IMR-90 (cell line): ENCODE measurements at regions not wholly inside any gene's neighbourhood (a gene's known extent, or its start where the extent isn't known, plus 50 kb on each side); places are given as distances from the start of the nearest gene placed in this dataset.

Experiments used
- ATAC-seq: fragments of 200-7000 bp; cut with Tn5 transposase; 2 replicates; pipeline ENCODE4 v1.9.1; 2020; ENCODE audit warnings: low read depth, mild to moderate bottlenecking, moderate library complexity
- BruUV-seq: library from RNA; stranded (reverse); fragments of 400-500 nt; replicated peaks from 2 replicates; lab custom pipeline; 2021; lab: Mats Ljungman, UMichigan
- CTCF ChIA-PET: fragments of 300-600 bp; formaldehyde crosslinking; extraction: SDS; loops from one replicate; lab custom pipeline; 2021; ENCODE audit warnings: antibody characterized with exemption; lab: Yijun Ruan, JAX
- POLR2A ChIA-PET: fragments of 300-600 bp; sonication (Branson Sonifier 250); formaldehyde crosslinking; loops from one replicate; lab custom pipeline; 2022; ENCODE audit warnings: antibody characterized with exemption; ENCODE audit not compliant: unreplicated experiment; lab: Charles Lee
- DNase-seq: peaks from one replicate; pipeline ENCODE4 v3.0.0; 2013
- H2AFZ ChIP-seq: replicated peaks from 2 replicates; pipeline ENCODE3; 2013; ENCODE audit warnings: low read length, mild to moderate bottlenecking; ENCODE audit not compliant: poor library complexity
- H2AK5ac ChIP-seq: 2 replicates; pipeline ENCODE4 v1.6.1; 2013; ENCODE audit warnings: low read depth, low read length, inconsistent platforms
- H2AK9ac ChIP-seq: replicated peaks from 2 replicates; pipeline ENCODE3; 2013; ENCODE audit warnings: mild to moderate bottlenecking, low read depth, low read length, moderate library complexity; ENCODE audit not compliant: poor library complexity
- H2BK120ac ChIP-seq: 2 replicates; pipeline ENCODE4 v1.6.1; 2013; ENCODE audit warnings: low read depth, low read length, inconsistent platforms
- H2BK15ac ChIP-seq: 3 replicates; pipeline ENCODE4 v1.6.1; 2013; ENCODE audit warnings: low read depth, low read length, inconsistent platforms
- H2BK20ac ChIP-seq: 2 replicates; pipeline ENCODE4 v1.6.1; 2013; ENCODE audit warnings: low read depth, mild to moderate bottlenecking, inconsistent platforms, low read length, moderate library complexity
- H2BK5ac ChIP-seq: 2 replicates; pipeline ENCODE4 v1.6.1; 2013; ENCODE audit warnings: mild to moderate bottlenecking, low read depth, low read length, inconsistent platforms; ENCODE audit not compliant: poor library complexity, severe bottlenecking
- H3K14ac ChIP-seq: replicated peaks from 2 replicates; pipeline ENCODE4 v1.6.1; 2013; ENCODE audit warnings: low read depth, low read length, inconsistent platforms
- H3K18ac ChIP-seq: 2 replicates; pipeline ENCODE4 v1.6.1; 2013; ENCODE audit warnings: low read depth, low read length, control low read depth
- H3K23ac ChIP-seq: 2 replicates; pipeline ENCODE4 v1.6.1; 2013; ENCODE audit warnings: low read depth, low read length, inconsistent platforms
- H3K27ac ChIP-seq: 2 replicates; pipeline ENCODE4 v1.5.1; 2013; ENCODE audit warnings: mild to moderate bottlenecking, control low read depth, low read length; ENCODE audit not compliant: insufficient read depth
- H3K27me3 ChIP-seq: 2 replicates; pipeline ENCODE4 v1.6.1; 2013; ENCODE audit warnings: low read length; ENCODE audit not compliant: control insufficient read depth, insufficient read depth
- H3K36me3 ChIP-seq: 2 replicates; pipeline ENCODE4 v1.6.1; 2013; ENCODE audit warnings: low read length, mixed read lengths; ENCODE audit not compliant: control insufficient read depth, insufficient read depth
- H3K4ac ChIP-seq: 2 replicates; pipeline ENCODE4 v1.6.1; 2013; ENCODE audit warnings: low read depth, low read length, inconsistent platforms
- H3K4me1 ChIP-seq: 2 replicates; pipeline ENCODE4 v1.6.1; 2013; ENCODE audit warnings: low read length, mixed read lengths; ENCODE audit not compliant: control insufficient read depth, insufficient read depth
- H3K4me2 ChIP-seq: 2 replicates; pipeline ENCODE4 v1.6.1; 2013; ENCODE audit warnings: low read depth, mild to moderate bottlenecking, control low read depth, low read length, moderate library complexity
- H3K4me3 ChIP-seq: 2 replicates; pipeline ENCODE4 v1.5.1; 2013; ENCODE audit warnings: low read depth, mild to moderate bottlenecking, control low read depth, low read length, moderate library complexity; ENCODE audit not compliant: insufficient read depth
- H3K56ac ChIP-seq: 2 replicates; pipeline ENCODE4 v1.6.1; 2013; ENCODE audit warnings: low read length, inconsistent platforms; ENCODE audit not compliant: insufficient read depth; ENCODE audit errors: extremely low read depth
- H3K79me1 ChIP-seq, 2 experiments: 2 replicates each; pipeline ENCODE4 v1.6.1; 2013; ENCODE audit warnings: low read length in 2 of 2, inconsistent platforms in 1 of 2, low read depth in 1 of 2
- H3K9ac ChIP-seq: 2 replicates; pipeline ENCODE4 v1.6.1; 2013; ENCODE audit warnings: low read depth, low read length, control low read depth
- H3K9me1 ChIP-seq: 2 replicates; pipeline ENCODE4 v1.6.1; 2013; ENCODE audit warnings: low read length, inconsistent platforms; ENCODE audit not compliant: insufficient read depth
- H3K9me3 ChIP-seq: 2 replicates; pipeline ENCODE4 v1.6.1; 2013; ENCODE audit warnings: low read length; ENCODE audit not compliant: control insufficient read depth, insufficient read depth
- H4K20me1 ChIP-seq: 2 replicates; pipeline ENCODE4 v1.6.1; 2013; ENCODE audit warnings: low read length, inconsistent platforms; ENCODE audit not compliant: insufficient read depth
- H4K5ac ChIP-seq: 2 replicates; pipeline ENCODE4 v1.6.1; 2013; ENCODE audit warnings: mild to moderate bottlenecking, low read depth, low read length, control low read depth
- H4K8ac ChIP-seq, 2 experiments: 2 replicates each; pipeline ENCODE4 v1.6.1; 2013; ENCODE audit warnings: low read depth in 2 of 2, low read length in 2 of 2, control low read depth in 1 of 2, inconsistent platforms in 1 of 2
- H4K91ac ChIP-seq: 2 replicates; pipeline ENCODE4 v1.6.1; 2013; ENCODE audit warnings: low read depth, low read length, inconsistent platforms; ENCODE audit not compliant: insufficient read depth
- RFX5 ChIP-seq: IDR thresholded peaks from 2 replicates; pipeline ENCODE4 v1.8.0; 2012; ENCODE audit warnings: low read depth, mild to moderate bottlenecking, low read length, moderate library complexity
- WGBS, 2 experiments: methylation state at CpG; one replicate each; pipeline versions ENCODE4 v1.1.5 to v1.1.7; 2013; ENCODE audit warnings: missing lambda C conversion rate in 2 of 2; ENCODE audit not compliant: insufficient read length in 1 of 2; ENCODE audit errors: extremely low coverage in 2 of 2; 5-methylcytosine and 5-hydroxymethylcytosine counted together
- dilution Hi-C: fragments of 300-500 bp; cut with HindIII; formaldehyde crosslinking; loops from one replicate; pipeline ENCODE4 v1.14.3; 2018; ENCODE audit warnings: low sequenced_read_pairs; ENCODE audit not compliant: unreplicated experiment
- in situ Hi-C: fragments of 300-500 bp; cut with MboI; formaldehyde crosslinking; loops from 3 replicates; pipeline ENCODE4 v1.14.3; 2019; ENCODE audit warnings: low sequenced_read_pairs, inconsistent platforms, mixed read lengths
- intact Hi-C: fragments of 100-400 bp; cut with micrococcal nuclease; formaldehyde crosslinking; loops from 2 replicates; pipeline ENCODE4 v1.10.0; 2022
- TF ChIP-seq, protein P1 (sequence below): fragments of 150-350 bp; IDR thresholded peaks from 2 replicates; pipeline ENCODE4 v1.6.1; 2017; ENCODE audit warnings: mild to moderate bottlenecking, antibody characterized with exemption, low read length, low read depth
- TF ChIP-seq, protein P2 (sequence below): fragments of 150-350 bp; IDR thresholded peaks from 2 replicates; pipeline ENCODE4 v1.6.1; 2016; ENCODE audit warnings: low read depth, mild to moderate bottlenecking, low read length, moderate library complexity, borderline replicate concordance

- Histone ChIP-seq H2BK5ac (no peak overlapping the region), H2AK5ac (no peak overlapping the region), H3K18ac (no peak overlapping the region), H4K8ac (no peak overlapping the region), H3K4me1 (no peaks in the 10 kb centered on the region), H2BK20ac (no peak overlapping the region), H3K9ac (no peak overlapping the region), H3K36me3 (no peaks in the 10 kb centered on the region), H3K9me3 (peaks cover 6% of the 10 kb centered on the region), H3K79me1 (no peaks in the 10 kb centered on the region), H2BK120ac (no peak overlapping the region), H3K27ac (no peak overlapping the region), H3K27me3 (no peaks in the 10 kb centered on the region), H3K14ac (no peak overlapping the region), H4K20me1 (no peaks in the 10 kb centered on the region), H4K5ac (no peak overlapping the region), H2BK15ac (no peak overlapping the region), H3K23ac (no peak overlapping the region), H2AK9ac (no peak overlapping the region), H3K4me2 (no peak overlapping the region), H2AFZ (no peak overlapping the region), H3K9me1 (no peaks in the 10 kb centered on the region), H4K91ac (no peak overlapping the region), H3K56ac (no peak overlapping the region), H3K4ac (no peak overlapping the region), H3K4me3 (no peak overlapping the region)
- dilution Hi-C loops (no loop called here), intact Hi-C loops (no loop called here), in situ Hi-C loops (no loop called here)
- TF ChIP-seq RFX5 = no peak
- TF ChIP-seq, protein P1, sequence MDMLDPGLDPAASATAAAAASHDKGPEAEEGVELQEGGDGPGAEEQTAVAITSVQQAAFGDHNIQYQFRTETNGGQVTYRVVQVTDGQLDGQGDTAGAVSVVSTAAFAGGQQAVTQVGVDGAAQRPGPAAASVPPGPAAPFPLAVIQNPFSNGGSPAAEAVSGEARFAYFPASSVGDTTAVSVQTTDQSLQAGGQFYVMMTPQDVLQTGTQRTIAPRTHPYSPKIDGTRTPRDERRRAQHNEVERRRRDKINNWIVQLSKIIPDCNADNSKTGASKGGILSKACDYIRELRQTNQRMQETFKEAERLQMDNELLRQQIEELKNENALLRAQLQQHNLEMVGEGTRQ = no peak
- TF ChIP-seq, protein P2, sequence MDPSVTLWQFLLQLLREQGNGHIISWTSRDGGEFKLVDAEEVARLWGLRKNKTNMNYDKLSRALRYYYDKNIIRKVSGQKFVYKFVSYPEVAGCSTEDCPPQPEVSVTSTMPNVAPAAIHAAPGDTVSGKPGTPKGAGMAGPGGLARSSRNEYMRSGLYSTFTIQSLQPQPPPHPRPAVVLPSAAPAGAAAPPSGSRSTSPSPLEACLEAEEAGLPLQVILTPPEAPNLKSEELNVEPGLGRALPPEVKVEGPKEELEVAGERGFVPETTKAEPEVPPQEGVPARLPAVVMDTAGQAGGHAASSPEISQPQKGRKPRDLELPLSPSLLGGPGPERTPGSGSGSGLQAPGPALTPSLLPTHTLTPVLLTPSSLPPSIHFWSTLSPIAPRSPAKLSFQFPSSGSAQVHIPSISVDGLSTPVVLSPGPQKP = no peak
- no CpG with 5 or more reads among the region's 2 CpGs for WGBS, 2 experiments
- no peak for DNase-seq
- no TSS peak for BruUV-seq
- CTCF ChIA-PET = no interaction called here
- POLR2A ChIA-PET = no interaction called here
- ATAC-seq = no peak
These were observed 480.1 kb upstream of the SMARCA2 start for GRCh38 chr9:1535051-1535450.
